Superior temporal gyrus (tissue), 1 donor: ENCODE measurements at regions not wholly inside any gene's neighbourhood (a gene's known extent, or its start where the extent isn't known, plus 50 kb on each side); places are given as distances from the start of the nearest gene placed in this dataset.

Source experiments
- DNase-seq: peaks from one replicate; pipeline ENCODE4 v3.0.0-alpha.2; 2016; ENCODE audit errors: extremely low spot score

DNA sequence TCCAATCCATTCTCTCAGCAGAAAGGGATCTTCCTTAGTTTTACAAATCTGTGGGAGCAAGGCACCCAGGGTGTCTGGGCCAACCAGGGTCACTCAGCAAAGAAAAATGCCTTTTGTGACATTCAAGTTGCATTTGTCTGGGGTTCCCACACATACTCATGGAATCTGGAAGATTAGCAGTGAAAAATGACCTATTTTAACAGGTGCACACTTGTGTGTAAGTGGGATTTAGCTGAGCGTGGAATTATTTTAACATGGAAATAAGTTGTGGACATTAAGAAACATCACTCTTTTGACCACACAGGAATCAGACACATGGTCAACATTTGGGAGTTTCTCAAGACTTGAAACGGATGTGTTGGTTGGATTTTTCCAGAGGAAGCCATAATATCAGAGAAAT lies 234.9 kb downstream of the OPA1 start:
- DNase-seq: no peak

DNA sequence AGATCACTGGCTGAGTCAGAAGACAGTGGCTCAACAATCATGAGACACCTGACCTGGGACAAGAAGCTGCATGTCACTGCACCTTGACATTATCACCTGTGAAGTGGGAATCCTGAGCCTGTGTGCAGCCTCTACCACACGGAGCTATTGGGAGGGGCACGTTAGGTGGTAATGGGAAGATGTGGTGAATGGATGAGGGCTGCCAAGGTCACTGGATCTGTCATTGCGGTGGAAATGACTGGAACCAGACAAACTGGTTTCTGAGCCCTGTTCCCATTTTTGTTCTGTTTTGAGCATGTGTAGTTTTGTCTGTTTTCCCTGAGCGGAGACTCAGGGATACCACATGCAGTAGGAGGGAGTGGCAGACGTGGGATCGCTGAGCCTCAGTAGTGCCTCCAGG lies 235.5 kb downstream of the OPA1 start:
- no peak for DNase-seq

DNA sequence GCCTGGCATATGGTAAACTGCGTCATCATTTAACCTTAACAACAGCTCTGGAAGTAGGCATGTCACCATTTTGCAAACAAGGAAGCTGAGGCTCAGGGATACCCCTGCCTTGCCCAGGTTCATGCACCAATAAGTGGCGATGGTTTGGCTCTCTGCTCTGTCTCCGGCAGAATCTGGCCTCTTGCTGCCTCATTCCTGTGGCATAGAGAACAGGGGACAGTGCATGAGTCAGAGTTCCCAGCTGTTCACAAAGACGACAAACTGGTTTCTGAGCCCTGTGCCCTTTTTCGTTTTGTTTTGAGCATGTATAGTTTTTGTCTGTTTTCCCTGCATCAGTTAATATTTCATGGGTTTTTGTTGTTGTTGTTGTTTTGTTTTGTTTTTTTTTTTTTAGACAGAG lies 236.8 kb downstream of the OPA1 start:
- DNase-seq: no peak

DNA sequence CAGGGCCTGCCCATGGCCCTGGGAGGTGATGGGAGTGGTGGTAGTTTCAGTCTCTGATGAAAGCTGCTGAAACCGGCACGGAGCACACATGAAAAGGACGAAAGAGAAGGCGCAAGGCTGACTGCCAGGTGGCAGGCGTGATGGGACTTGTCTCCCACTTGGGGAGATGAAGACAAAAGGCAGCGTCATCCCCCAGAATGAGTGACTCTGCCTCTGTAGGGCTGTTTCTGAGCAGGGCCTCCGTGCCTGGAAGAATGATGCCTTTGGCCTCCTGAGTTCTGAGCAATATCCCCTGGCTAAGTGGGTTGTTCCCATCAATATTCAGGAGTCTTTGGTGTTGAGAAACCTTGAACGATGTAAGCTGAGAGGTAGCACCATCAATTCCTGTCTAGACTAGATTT lies 237.8 kb downstream of the OPA1 start:
- DNase-seq: no peak

DNA sequence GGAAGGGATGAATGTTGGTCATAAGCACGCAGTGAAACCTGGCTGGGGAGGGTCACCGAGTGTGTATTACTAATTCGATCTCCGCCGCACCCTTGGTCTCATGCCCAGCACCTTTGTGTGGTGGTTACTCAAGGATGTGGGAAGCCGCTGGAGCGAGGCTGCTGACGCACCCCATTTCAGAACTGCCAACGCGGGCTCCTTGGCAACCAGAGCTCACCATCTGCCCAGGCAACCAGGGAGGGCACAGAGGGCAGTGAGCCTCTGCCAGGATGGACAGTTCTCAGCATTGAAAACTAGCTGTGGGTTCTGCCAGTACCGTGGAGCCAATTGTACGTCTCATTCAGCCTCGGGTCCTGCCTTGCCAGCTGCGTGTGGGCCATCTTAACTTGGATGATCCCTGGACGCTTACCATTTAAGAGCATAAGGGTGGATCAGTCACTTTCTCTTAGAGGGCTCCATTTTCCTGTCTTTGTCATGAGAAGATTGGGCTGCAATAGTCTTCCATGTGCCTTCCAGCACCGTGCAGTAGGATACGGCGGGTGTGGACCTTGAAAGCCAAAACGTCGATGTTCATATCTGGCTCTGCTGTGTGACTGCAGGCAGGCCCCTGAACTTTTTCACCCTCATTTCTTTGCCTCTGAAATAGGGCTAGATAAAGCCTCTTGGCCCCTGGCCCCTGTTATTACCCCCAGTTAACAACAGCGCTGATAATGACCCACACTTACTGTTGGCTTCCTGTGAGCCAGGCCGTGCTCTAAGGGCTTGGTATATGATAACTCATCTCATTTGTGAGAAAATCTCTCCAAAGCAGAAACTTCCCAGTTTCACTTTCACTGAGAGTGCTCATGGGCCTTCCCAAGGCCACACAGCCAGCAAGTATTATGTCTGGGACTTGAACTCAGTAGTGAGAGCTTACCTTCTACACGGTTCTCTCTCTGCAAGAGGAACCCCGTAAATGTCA lies 238.8 kb downstream of the OPA1 start:
- DNase-seq: no peak

DNA sequence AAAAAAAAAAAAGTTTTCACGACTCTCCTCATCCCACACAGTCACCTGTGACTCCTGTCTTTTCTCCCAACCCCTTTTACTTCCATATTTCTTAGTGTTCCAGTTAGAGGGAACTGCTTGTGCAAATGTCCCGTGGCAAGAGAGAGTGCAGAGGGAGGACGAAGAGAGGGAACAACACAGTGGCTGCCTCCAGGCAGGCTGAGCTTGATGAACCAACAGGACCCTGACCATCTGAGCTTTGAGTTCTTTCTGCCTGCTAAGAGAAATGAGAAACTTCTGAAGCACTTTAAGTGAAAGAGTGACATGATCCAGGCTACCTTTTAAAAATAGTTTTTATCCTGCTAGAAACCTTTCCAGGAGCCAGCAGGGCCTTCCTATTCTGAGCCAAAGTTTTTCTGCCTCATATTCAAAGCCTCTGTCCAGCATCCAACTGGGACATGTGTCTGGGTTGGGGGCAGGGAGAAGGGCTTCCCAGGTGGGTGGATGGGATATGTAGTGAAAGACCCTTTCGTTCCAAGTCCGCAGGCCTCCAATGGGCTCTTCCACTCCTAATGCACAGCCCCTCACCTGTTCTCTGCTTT lies 239.9 kb downstream of the OPA1 start:
- no peak for DNase-seq

DNA sequence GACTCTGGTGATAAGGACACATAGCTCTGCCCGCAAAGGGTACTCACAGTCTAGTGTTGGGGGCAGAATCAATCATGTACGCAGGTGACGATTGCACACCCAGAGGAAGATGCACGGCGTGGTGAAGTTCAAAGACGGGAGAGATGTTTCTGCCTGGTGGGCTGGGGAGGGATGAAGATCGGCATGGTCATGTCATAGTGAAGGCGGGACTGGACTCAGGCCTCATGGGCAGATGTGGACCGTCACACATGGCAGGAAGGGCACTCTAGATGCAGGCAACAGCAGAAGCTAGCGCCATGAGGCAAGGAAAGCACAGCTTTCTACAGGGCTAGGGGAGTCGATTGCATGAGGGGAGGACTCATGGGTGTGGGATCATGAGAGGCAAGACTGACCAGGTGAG lies 240.6 kb downstream of the OPA1 start:
- no peak for DNase-seq

DNA sequence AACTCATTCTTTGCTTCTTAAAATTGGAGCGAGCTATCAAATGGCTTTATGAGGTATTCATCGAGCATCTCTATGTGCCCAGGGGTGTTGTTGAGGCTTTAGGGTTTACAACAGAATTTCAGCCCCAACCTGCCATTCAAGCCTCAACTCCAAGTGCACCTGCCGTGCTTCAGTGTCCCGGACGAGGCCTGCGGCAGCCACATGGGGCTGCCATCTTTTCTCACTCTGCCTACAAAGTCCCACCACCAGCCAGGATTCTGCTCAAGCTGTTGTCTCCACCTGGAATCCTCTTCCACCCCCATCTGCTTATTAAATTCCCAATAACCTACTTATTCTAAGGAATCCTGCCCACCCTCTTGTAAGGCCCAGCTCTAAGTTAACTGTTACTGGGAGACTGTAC lies 242.4 kb downstream of the OPA1 start:
- no peak for DNase-seq

DNA sequence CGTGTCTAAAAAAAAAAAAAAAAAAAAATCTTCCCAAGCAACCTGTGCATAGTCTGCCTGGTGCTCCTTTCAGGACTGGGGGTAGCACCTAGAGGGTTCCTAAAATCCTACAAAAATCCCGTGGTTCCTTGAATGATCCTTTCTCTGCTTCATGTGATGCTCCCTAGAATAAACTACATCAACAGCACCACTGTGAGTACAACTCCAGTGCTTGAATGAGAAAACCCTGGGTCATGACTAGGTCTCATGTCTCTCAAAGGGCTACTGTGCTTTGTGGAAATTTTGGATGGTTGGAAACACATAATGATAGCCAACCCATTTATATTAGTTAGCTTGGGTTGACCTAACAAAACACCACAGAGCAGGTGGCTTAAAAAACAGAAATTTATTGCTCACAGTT lies 243.5 kb downstream of the OPA1 start:
- no peak for DNase-seq

DNA sequence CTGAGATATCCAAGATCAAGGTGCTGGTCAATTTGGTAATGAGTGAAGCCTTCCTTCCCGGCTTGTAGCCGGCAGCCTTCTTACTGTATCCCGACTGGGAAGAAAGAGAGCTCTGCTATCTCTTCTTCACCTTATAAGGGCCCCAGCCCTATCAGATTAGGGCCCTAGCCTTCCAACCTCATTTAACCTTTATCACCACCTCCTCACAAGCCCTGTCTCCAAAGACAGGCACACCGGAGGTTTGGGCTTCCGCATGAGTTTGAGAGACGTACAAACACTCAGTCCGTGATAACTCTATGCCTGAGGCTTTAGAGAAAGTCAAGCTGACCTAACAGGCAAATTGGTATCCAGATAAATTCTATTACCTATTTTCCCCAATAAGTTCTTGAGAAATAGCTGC lies 243.9 kb downstream of the OPA1 start:
- DNase-seq: no peak

DNA sequence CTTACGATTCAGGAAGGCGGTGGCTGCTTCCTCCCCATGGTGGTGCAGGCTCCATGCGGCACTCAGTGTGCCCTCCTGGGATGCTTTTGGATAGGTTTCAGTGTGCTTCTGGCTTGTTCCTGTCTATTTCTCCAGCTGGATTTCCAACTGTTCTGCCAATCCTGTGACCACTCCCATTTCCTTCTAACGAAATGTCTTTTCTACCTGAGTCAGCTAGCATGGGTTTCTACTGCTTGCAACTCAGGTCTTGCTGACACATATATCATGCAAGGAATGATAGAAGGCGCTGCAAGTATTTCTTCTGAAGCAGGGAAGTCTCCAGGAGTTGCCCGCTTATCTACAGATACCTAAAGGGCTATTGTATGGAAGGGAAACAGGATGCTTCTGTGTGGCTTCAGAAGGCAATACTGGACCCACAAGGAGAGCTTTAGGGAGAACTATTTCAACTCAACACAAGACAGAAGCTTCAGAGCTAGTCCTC lies 244.4 kb downstream of the OPA1 start:
- DNase-seq: no peak

DNA sequence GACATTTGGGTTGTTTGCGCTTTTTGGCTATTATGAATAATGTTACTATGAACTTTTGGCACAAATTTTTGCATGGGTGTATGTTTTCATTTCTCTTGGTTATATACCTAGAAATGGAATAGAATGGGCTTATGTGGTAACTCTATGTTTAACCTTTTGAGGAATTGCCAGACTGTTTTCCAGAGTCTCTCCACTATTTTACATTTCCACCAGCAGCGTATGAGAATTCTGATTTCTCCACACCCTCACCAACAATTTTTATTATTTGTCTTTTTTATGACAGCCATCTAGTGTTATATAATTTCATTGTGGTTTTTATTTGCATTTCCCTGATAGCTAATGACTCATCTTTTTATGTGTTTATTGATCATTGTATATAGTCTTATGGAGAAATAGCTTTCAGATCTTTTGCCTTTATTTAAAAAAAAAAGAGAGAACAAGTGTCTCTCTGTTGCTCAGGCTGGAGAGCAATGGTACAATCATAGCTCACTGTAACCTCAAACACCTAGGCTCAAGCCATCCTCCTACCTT lies 247.2 kb downstream of the OPA1 start:
- DNase-seq: no peak

DNA sequence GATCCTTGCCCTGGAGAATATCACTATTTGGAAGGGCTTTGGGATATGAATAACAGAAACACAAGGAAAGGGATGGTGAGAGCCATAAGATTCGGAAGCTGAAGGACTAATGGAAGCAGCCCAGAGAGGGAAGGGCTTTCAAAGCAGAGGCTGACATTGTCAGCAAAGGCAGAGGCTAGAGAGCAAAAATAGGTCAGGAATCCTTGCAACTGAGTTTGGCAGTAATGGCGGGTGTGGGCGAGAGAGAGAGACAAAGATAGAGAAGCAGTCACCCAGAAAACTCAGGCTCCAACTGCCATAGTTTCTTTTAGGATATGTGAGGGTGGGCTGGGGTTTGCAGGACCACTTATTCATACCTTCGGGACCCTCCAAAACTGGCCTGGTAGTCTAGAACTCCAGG lies 248.6 kb downstream of the OPA1 start:
- DNase-seq: no peak

DNA sequence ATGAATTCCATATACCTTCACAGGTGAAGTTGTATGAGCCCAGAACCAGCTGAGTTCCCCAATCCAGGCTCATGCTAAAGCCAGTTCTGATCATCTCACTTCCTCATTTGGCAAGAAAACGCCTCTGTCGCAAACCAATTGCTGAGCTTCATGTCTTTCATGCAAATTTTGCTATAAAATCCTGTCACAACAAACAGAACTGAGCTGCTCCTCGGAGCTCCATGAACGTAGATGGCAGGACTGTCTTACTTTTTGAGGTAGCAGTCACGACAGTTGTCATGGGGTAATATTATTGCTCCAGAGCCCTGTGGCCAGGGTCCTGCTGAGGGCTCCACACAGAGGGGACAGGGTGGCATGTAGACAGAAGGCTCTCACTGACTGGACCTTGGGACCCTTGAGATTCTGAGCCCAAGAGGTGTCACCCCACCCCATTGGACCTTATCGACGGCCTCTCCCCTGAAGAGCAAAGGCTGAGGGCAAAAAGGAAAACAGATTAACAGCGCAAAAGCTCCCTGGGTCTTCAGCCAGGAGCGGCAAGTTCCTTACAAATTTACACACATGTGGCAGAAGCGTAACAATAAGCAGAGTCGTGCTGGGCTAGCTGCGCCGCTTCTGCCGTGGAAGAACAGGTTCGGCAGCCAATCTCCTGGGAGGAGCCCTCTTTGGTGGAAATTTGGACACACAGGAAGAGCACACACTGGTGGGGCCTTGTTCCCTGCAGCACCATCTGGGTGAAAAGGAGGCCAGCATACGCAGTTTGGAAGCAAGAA lies 249.2 kb downstream of the OPA1 start:
- no peak for DNase-seq

DNA sequence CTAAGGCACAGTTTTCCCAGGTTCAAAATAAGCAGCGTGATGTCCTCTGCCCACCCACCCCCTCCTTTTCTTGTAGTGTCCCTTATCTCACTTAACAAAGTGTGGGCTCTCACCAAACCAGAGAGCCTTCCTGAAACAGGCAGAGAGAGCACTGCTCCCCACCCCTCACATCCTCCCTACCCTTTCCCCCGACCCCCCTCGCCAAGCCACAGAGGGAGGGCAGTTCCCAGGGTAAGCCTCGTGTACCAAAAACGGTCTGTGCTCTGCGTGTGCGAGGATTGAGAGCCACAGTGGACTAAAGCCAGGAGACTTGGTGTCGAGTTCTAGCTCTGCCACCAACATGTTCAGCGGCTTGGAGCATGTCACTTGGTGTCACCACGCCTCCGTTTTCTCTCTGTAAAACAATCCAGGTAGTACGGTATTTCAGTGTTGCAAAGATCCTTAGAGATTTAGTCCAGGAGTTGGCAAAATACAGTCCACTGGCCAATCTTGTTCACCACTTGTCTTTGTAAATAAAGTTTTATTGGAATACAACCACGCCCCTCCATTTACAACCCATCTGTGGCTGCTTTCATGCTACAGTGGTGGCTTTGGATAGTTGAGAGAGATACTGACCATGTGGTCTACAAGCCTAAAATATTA lies 249.9 kb downstream of the OPA1 start:
- no peak for DNase-seq

DNA sequence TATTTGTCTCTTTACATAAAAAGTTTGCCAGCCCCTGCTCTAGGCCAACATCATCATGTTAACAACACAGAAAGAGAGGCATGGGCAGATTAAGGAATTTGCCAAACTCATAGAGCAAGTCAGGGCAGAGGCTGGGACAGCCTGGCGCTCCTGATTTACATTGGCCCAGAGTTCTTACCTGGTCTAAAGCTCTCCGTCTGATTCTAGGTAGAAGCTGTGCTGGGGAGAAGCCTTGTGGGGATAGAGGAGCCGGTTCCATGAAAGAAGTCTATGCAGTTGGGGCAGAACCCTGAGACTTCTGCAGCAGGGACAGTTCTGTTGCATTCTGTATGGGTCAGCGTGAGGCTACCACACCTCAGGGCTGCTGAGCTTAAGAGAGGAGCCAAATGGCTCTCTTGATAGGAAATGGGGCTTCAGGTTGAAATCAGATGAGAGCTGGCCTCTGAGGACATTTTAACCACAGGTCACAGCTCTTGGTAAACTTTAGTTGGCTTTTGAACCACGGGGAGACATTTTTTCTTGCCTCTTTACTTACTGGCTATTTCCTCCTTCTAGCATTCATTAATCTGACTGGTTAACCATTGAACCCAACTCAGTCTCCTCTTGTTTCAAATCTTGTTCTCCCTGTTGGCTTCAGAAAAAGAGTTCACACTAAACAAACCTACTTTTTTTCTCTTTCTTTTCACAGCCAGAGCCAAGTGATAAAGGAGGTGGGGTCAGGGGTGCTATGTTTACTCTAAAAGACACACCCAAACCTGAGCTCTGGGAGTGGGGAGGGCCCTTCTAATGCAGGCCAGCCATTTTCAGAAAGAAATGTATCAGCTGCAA lies 250.7 kb downstream of the OPA1 start:
- DNase-seq: no peak

DNA sequence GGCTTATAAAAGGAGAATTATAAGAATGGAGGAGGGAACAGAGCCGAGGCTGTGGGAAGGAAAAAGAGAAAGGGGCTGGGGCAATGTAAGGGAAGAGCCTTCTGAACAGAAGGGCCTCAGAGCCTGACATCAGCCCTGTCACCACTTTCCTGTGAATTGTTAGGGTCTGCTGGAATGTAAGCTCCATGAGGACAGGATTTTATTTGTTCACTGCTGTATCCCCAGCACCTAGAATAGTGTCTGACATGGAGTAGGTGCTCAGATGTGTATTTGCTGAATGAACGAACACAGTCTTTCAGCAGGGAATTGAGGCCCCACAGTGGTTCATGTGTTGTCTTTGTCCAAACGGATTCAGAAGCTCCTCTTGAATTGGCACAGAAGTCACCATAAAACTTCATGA lies 251.5 kb downstream of the OPA1 start:
- DNase-seq: no peak

DNA sequence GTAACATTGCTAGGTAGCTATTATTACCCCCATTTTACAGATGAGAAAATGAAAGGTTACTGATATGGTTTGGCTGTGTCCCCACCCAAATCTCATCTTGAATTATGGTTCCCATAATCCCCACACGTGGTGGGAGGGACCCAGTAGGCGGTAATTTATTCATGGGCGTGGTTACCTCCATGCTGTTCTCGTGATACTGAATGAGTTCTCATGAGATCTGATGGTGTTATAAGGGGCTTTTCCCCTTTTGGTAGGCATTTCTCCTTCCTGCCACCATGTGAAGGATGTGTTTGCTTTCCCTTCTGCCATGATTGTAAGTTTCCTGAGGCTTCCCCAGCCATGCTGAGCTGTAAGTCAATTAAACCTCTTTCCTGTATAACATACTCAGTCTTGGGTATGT lies 252.1 kb downstream of the OPA1 start:
- DNase-seq: no peak

DNA sequence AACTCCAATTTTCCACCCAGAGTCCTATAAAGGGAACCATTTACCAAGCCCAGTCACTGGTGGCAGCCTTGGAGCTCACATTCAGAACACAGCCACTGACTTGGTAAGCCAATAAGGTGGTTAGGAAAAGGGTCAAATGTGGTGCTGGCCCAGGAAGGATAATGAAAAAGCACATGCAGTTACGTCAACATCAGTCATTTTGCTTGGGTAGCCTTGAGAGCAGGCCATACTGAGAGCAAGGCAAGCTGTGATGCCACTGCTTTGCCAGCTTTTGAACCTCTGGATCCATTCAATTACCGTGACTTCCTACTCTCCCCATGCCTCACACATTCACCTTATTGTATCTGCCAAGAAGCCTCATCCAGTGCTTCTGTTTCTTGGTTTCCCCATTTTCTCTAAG lies 253.6 kb downstream of the OPA1 start:
- DNase-seq: no peak

DNA sequence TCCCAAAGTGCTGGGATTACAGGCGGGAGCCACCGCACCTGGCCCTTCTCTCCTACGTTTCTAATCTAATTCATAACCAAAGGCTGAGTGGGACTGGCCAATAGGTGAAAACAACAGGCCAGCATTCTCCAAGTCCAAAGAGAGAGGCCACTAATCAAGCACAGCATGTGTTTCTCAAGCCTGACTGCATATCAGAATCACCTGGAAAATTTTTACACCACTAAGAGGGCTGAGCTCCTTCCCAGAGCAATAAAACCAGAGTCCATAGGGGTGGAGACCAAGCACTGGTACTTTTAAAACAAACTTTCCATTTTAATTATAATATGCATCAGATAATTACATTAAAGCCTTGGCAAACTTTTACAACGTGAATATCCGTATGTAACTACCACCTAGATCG lies 254.4 kb downstream of the OPA1 start:
- DNase-seq: no peak

DNA sequence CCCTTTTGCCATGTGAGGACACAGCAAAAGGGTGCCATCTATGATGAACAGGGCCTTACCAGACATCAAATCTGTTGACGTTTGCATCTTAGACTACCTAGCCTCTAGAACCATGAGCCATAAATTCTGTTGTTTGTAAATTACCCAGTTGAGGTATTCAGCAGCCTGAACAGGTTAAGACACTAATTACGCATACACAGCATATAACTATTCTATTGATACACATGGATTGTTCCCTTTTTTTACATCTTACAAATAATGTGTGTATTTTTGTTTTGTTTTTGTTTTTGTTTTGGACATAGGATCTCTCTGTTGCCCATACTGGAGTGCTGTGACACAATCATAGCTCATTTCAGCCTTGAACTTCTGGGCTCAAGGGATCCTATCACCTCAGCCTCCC lies 255.5 kb downstream of the OPA1 start:
- no peak for DNase-seq
